GM23248 (cell line): ENCODE measurements at regions not wholly inside any gene's neighbourhood (a gene's known extent, or its start where the extent isn't known, plus 50 kb on each side); places are given as distances from the start of the nearest gene placed in this dataset.

Source experiments
- EZH2 ChIP-seq: fragments of 200-600 bp; sonication (generic); IDR thresholded peaks from 2 replicates; pipeline ENCODE4 v1.6.1; 2018; ENCODE audit warnings: antibody characterized with exemption, mild to moderate bottlenecking; ENCODE audit not compliant: insufficient read depth, poor library complexity, severe bottlenecking
- EZH2phosphoT487 ChIP-seq: fragments of 200-600 bp; sonication (generic); IDR thresholded peaks from 2 replicates; pipeline ENCODE4 v1.6.1; 2018; ENCODE audit warnings: antibody characterized with exemption, moderate library complexity, mild to moderate bottlenecking, low read depth; ENCODE audit not compliant: insufficient read depth

- TF ChIP-seq EZH2phosphoT487 (no peak), EZH2 (no peak)
Measured at GRCh38 chr10:106114656-106115186, 1049.8 kb downstream of the SORCS1 start.
